ENCODE measurements at regions not wholly inside any gene's neighbourhood (a gene's known extent, or its start where the extent isn't known, plus 50 kb on each side); places are given as distances from the start of the nearest gene placed in this dataset.

GRCh38 chr3:148023994-148024393 is 614.8 kb downstream of the ZIC1 start:
- DNase-seq (ENCODE audit: low read depth) = peak; percentile 88

- DNase-seq (ENCODE audit: low read depth) = no peak
Measured at GRCh38 chr3:148026009-148026588, 616.9 kb downstream of the ZIC1 start.

DNA sequence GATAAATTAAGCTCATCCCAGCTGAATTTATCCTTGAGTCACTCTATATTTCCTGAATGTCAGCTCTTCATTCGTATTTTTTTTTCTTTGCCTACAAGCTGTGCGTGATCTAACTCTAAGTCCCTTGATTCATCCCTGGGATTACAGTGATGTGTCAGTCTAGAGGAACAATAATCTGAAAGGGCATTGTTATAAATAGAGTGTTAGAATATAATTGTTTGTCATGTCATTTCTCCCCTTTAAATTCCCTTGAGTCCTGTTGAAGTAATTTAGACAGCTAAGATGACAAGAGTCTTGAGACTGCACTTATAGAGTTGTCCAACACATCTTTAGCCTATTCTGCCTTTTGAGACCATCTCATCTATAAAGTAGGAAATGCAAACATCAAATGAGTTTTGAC is 621.8 kb downstream of the ZIC1 start:
- DNase-seq (ENCODE audit: low read depth) = no peak

- no peak for DNase-seq (ENCODE audit: low read depth)
Measured at GRCh38 chr3:148034353-148034752, 625.2 kb downstream of the ZIC1 start.

DNA sequence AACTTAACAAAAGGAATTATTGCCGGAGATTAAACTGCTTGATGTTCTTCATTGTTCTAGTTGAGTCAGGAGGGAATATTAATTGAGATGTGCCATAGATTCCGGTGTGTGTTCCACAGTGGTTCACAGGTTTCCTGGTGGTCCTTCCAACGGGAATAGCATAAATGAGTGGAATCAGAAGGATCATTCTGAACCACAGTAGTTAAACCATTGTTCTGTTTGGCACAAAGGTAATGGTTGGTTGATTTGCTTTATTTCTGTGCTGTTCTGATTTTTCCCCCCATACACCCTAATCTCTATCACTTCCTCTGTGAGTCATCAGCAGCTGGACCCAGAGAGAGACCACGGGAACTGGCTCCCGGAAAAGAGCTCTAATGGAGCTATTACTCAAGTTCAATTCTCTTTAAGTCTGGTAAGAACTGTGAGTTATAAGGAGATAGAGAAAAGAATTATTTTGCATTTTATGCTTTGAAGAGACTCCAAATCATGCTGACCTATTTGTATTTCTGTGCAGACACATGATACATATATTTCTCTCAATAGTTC is 627.2 kb downstream of the ZIC1 start:
- DNase-seq (ENCODE audit: low read depth) = peak; percentile 68

DNA sequence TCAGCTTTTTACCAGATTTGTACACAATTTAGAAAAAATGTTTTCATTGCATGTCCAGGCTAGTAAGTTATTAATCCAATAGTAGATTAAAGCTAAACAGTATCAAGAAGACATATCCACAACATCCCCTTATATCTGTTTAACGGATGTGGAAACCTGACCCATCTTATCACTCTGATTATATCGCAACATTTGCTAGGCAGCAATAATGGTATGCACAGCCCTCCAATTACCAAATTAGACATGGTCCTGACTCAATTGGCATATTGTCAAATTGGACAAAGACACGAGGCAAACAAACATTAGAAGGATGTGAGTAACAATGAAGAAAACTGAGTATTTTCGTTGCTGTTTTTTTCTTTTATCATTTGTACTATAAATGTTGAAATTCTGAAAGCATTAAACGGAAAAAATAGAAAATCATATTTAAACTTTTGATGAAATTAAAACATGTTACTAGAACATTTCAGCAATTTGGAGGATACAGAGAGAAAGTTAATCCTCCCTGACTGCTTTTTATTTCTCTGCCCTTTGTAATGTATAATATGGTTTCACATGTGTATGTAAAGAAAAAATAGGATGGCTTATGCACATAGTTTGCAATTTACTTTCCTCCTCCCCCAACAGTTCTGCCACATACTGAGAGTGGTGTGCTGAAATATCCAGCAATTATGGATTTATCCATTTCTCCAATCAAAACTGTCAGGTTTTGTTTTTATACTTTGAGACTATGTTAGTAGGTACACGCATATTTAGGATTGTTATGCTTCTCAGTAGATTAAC is 633.7 kb downstream of the ZIC1 start:
- DNase-seq (ENCODE audit: low read depth) = peak; percentile 59

- no peak for DNase-seq (ENCODE audit: low read depth)
Measured at GRCh38 chr3:148044151-148044550, 635.0 kb downstream of the ZIC1 start.

DNA sequence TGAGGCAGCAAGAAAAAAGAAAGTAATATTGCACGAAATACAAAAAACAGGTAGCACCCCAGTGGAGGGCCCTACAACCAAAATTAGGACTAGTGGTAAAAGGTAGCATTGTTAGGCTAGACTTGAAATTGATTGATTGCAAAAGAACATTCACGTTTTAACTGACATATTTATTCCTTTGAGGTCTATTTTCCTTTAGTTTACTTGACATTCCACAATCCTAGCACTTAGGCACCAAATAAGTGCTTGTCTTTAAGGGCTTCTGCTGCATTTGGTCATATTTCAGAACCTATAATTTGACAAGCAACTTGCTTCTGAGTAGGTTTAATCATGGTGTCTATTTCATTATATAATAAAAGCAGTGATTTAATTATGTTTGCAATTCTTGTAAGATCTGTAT is 642.7 kb upstream of the AGTR1 start:
- no peak for DNase-seq (ENCODE audit: low read depth)

DNA sequence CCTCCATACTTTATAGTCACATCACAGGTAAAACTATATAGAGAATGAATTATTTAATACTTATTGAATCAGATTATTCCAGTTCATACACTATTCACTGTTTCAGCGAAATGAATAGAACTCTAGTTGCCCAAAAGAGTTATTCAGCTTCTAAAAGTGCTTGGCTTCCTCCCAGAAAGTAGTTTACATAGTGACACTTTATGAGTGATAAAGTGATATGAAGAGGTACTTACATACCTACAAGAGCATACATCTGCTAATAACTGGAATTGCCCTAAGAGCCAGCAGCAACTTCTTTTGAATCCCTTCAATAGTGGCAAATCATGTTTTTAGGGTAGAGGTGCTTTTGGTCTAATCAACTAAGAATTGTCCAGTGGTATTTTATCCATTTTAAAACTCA is 635.1 kb upstream of the AGTR1 start:
- no peak for DNase-seq (ENCODE audit: low read depth)

- DNase-seq (ENCODE audit: low read depth) = no peak
Measured at GRCh38 chr3:148066802-148067201, 630.9 kb upstream of the AGTR1 start.

- DNase-seq (ENCODE audit: low read depth) = no peak
Measured at GRCh38 chr3:148068466-148068865, 629.2 kb upstream of the AGTR1 start.

- DNase-seq (ENCODE audit: low read depth) = no peak
Measured at GRCh38 chr3:148070041-148070440, 627.7 kb upstream of the AGTR1 start.

DNA sequence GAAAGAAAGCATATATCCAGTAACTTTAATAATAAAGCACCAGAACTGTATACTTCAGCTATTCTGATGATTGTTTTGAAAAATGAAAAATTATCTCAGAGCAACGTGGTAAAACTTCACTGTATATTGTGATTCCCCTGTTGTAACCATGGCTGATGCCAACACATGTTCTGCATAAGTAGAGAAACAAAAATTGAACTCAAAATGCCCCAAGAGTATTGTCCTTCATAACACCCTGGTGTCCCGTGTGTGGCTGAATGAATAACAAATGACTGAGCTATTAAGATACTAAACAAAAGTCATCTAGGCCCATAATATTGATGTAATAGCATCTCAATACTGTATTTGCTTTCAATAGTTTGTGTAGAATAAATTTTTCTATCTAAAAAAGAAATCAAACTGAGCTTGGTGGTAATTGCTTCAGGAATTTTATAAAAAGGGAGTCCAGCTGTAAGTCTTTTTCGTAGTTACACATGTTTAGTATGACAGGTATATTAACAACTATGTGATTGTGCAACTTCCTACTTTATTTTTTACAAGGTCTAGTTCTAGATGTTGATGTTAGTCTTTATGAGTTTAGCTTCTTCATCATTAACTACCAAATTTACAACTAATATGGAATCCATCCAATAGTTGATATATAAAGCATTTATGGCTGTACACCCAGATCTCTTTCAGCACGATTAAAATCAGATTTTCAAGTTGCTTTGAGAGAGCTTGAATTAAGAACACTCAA is 623.8 kb upstream of the AGTR1 start:
- DNase-seq (ENCODE audit: low read depth) = no peak

DNA sequence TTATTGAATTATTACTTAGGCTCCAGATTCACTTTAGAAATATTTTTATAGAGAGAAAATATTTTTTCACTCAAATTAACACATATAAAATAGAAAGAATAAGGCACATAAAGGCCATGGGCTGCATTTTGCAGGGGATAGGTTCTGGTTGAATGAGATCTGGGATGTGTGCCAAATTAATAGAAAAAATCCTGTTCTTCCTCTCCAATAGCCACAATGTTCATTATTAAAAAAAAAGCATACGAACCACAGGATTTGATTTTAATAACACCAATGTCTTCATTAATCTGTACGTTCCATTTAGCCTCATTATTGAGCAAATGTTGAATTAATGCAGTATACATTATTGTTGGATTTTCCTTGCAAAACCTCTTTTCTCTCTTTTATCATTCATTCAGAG is 622.8 kb upstream of the AGTR1 start:
- no peak for DNase-seq (ENCODE audit: low read depth)

GRCh38 chr3:148075771-148076716 is 621.7 kb upstream of the AGTR1 start:
- peak; percentile 66 for DNase-seq (ENCODE audit: low read depth)

DNA sequence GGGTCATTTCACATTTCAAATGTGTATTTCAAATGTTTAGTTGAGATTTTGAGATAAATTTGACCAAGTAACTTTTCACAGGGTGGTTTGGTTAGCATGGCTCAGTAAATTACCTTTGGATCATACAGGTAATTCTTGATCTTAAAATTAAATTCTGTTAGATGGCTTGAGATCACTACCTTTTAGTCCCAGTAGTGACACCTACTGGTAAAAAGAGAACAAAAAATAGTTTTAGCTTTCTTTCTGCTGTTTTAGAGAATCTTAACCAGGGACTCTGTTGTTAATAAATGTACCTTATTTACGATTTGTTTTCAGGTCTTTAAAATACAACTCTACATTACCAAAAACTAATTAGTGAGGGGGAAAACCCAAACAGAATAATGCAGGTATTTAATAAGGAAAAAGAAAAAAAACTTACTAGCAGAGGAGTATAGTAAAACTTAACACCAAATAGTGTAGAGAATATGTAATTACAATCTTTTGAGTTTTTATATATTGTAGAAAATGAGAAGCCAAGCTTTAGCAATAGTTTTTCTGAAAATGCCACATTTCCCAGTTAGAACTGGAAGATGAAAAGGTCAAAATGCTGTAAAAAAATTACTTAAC is 620.3 kb upstream of the AGTR1 start:
- peak; percentile 28 for DNase-seq (ENCODE audit: low read depth)

DNA sequence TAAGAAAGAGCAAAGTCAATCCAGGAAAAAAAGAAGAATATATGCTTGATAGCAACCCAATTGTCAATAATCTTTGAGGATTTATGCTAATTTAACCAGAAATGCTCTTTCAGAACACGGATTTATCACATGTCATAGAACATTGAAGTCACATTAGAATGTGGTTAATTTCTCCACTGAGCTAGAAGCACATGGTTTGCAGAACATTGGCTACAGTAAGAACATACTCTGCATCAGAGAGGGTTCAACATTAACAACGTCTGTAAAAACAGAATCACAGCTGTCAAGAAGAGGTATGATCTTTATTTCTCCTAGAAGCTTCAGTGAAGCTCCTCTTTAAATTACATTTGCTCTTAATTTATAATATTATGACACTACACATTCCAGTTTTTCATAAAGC is 619.7 kb upstream of the AGTR1 start:
- no peak for DNase-seq (ENCODE audit: low read depth)

DNA sequence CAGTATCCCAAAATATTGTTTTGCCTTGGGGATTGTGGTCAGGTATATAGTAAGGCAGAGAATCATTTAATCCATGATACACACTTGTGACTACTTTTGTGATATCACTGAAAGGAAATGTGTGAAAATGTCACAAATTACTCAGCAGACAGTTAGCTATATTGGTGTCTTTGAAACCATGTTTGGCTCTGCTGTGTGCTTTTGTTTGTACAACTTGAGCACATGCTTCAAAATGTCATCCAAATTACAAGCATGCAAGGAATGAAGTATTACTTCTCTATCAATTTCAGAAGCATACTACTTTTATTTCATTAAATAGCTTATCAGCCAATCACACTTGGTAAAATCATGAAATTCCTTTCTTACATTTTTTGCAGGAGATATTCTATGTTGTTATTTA is 619.0 kb upstream of the AGTR1 start:
- DNase-seq (ENCODE audit: low read depth) = no peak

DNA sequence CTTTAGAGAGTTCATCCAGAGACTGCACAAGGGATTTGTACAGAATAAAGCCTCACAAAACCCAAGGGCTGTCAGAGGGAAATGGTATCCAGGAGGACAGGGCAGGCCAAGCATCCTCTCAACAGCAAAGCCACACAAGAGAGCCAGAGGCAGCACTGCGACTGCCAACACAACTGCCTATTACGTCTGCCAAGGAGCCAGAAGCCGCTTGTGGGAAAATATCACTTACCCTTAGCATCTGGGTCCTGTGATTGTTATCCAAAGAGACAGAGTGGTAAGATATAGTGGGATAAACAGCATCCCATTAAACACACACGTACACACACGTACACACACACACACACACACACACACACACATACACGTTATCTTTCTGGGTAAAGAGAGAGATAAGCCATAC is 618.3 kb upstream of the AGTR1 start:
- no peak for DNase-seq (ENCODE audit: low read depth)

DNA sequence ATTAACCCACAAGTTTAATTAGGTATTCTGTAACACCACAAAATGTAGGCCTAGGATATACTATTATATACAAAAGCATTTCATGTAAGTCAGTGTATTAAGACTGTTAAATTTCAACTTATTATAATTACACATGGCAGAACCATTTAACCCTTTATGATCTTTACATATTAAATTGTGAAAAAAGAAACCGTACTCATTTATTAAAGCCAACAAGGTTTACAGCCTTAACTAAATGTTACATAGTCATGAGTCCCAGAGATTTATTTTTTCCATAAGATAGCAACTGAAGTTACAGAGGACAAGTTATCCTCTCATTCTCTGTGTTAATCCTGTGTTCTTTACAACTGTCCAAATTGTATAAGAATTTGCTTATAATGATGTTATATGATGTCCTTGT is 615.8 kb upstream of the AGTR1 start:
- DNase-seq (ENCODE audit: low read depth) = no peak

DNA sequence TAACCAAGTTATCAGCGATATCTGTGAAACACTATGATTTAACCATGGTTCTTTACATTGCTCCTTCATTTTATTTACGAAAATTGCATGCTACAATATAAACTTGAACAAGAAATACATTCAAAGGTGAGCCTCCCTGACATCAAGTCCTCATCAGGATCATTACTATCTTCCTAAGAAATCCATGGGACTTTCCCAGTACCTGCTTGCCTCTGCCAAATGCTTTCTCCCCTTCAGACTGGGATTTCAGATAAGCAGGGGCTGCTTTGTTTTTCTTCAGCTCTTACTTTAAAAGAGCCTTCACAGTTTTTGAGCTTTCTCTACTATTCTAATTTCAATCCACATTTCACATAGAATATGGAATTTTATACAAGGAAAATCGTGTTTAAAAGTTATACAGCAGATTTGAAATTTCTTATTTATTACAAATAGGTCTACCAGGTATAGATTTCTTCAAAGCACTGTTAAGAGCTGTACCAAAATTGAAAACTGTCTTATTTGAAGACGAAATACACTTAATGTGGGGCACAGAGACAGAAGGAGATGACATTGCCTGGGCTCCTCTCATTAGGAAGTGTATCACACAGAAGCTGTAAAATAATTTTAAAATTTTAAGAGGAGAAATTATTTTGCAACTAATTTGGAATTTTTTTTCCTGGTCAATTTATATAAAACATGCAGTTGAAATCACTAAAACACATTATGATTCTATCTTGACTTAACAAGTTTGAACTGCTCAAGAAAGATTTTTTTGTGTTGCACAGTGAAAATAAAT is 615.0 kb upstream of the AGTR1 start:
- no peak for DNase-seq (ENCODE audit: low read depth)

Measured in iris pigment epithelial cell (primary cell).